Naive B cell (primary cell): ENCODE measurements at regions not wholly inside any gene's neighbourhood (a gene's known extent, or its start where the extent isn't known, plus 50 kb on each side); places are given as distances from the start of the nearest gene placed in this dataset.

ENCODE experiments used
- ATAC-seq, 2 donors: fragments of 150-1000 bp; cut with Tn5 transposase; 2 replicates each; pipeline ENCODE4 v1.10.0; 2021; ENCODE audit warnings: low read depth in 2 of 2, mild to moderate bottlenecking in 2 of 2, moderate library complexity in 2 of 2
- DNase-seq: peaks from one replicate; pipeline ENCODE4 v3.0.0; 2022
- H3K27ac Mint-ChIP-seq, 6 donors: one replicate each; pipeline ENCODE4 v1.8.0; 2020 to 2022; ENCODE audit warnings: mild to moderate bottlenecking in 6 of 6, mixed read lengths in 6 of 6, moderate library complexity in 5 of 6, inconsistent platforms in 2 of 6
- H3K27me3 Mint-ChIP-seq, 3 donors: one replicate each; pipeline ENCODE4 v1.8.0; 2021 to 2022; ENCODE audit warnings: mixed read lengths in 3 of 3, mild to moderate bottlenecking in 1 of 3
- H3K36me3 Mint-ChIP-seq, 2 donors: one replicate each; pipeline ENCODE4 v1.8.0; 2020 to 2022; ENCODE audit warnings: mixed read lengths in 2 of 2, inconsistent platforms in 1 of 2, mild to moderate bottlenecking in 1 of 2
- H3K4me1 Mint-ChIP-seq, 3 donors: one replicate each; pipeline ENCODE4 v1.8.0; 2020 to 2022; ENCODE audit warnings: mixed read lengths in 3 of 3, inconsistent platforms in 1 of 3, mild to moderate bottlenecking in 1 of 3, moderate library complexity in 1 of 3
- H3K4me3 Mint-ChIP-seq, 8 donors: one replicate each; pipeline ENCODE4 v1.8.0; 2020 to 2022; ENCODE audit warnings: mild to moderate bottlenecking in 8 of 8, mixed read lengths in 8 of 8, moderate library complexity in 8 of 8, inconsistent platforms in 2 of 8
- H3K9me3 Mint-ChIP-seq, 7 donors: one replicate each; pipeline ENCODE4 v1.8.0; 2020 to 2022; ENCODE audit warnings: mixed read lengths in 7 of 7, mild to moderate bottlenecking in 5 of 7, inconsistent platforms in 2 of 7, moderate library complexity in 1 of 7

DNA sequence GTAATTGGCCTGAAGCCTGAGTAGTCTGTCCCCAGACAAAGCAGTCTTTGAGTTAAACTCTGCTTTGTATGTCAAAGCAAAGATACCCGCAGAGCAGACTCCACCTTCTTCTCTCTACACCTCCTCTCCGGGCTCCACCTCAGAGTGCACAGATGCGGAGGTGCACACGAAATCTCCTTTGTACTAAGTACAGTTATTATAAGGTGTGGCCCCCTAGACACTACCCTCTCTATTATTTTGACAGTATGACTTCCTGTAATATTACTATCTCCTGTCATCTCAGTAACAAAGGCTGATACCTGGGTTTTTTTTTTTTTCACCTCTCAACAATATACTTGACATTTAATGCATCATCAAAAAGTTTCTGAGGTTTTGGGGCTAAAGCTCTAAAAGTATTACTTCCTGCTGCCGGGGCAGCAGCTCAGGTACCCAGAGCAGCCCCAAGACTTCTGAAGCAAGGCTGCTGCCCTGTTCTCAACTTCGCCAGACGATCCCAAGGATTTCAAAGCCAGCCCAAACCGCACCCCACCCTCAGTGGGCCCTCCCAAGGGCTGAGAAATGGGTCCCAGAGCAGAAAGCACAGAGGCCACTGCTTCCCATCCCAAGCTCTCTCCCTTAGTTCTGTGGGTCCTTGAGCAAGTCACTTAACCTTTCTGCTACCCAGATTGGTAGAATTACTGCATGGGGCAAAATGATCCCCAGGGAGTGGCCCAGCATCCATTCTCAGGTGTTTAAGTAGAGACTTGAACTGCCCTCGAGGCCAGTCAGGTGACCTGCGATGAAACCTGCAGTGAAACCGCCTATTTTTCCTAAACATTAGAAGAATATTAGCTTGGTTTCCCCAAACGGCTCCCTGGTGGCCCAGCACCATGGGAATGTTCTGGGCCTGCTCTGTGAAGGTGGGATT, 180.6 kb downstream of the FOXO1 start:
- Mint-ChIP-seq H3K27me3 (peaks cover 0 to 13% (median 8%) of the 10 kb centered on the region in 3 donors), H3K4me1 (peaks cover 37 to 72% (median 58%) of the 10 kb centered on the region in 3 donors), H3K4me3 (peak overlapping the region in 4 of 8 donors; percentile 4 to 51 (median 38)), H3K27ac (peak overlapping the region in 3 of 6 donors; percentile 1 to 96 (median 47)), H3K9me3 (no peaks in the 10 kb centered on the region), H3K36me3 (no peaks in the 10 kb centered on the region)
- DNase-seq: peak; percentile 42
- peak; percentile 47 to 50 for ATAC-seq

GRCh38 chr13:40486518-40487163, 179.8 kb downstream of the FOXO1 start:
- no peaks in the 10 kb centered on the region for H3K9me3 Mint-ChIP-seq
- peak overlapping the region in 1 of 8 donors; percentile 45 for H3K4me3 Mint-ChIP-seq
- peaks cover 34 to 69% (median 55%) of the 10 kb centered on the region in 3 donors for H3K4me1 Mint-ChIP-seq
- DNase-seq (no peak), ATAC-seq (no peak)
- H3K27me3 Mint-ChIP-seq: peaks cover 0 to 13% (median 8%) of the 10 kb centered on the region in 3 donors
- H3K36me3 Mint-ChIP-seq: no peaks in the 10 kb centered on the region
- peak overlapping the region in 2 of 6 donors; percentile 47 to 80 for H3K27ac Mint-ChIP-seq

- Mint-ChIP-seq H3K36me3 (no peaks in the 10 kb centered on the region), H3K9me3 (no peaks in the 10 kb centered on the region), H3K27me3 (peaks cover 0 to 12% (median 6%) of the 10 kb centered on the region in 3 donors), H3K4me1 (peaks cover 44 to 68% (median 58%) of the 10 kb centered on the region in 3 donors), H3K4me3 (no peak overlapping the region), H3K27ac (peak overlapping the region in 1 of 6 donors; percentile 38)
- no peak for DNase-seq
- no peak for ATAC-seq
Observed at GRCh38 chr13:40488869-40489391, 177.5 kb downstream of the FOXO1 start.

DNA sequence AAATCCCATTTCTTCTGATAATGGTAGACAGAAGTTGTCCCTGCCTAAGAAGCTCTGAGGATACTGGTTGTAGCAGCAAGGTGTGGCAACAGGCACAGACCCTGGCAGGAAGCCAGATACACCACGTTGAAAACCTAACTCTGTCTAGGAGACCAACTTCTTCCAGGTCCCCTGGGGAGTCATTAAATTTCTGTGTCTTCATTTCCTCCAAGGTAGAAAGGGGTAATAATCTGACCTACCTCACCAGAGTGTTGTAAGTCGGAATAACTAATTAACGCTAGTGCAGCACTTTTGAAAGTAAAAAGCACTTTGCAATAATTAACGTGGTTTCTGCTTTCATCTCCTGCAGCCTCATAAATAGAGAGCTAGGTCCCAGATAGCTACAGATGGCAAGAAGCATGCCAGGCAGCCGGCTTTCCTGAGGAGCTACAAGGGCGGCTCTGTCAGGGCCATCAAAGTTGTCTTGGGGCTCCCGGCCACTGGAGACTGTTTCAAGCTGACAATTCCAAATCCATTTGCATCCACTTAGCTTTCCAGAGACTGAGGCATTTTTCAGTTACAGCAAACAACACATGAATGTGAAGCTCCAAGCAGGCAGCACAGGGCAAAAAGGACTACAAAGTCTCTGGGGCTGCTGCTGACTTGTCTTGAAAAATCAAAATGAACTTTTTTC, 176.2 kb downstream of the FOXO1 start:
- DNase-seq (no peak), ATAC-seq (no peak)
- peaks cover 45 to 68% (median 60%) of the 10 kb centered on the region in 3 donors for H3K4me1 Mint-ChIP-seq
- H3K36me3 Mint-ChIP-seq: no peaks in the 10 kb centered on the region
- peaks cover 0 to 5% (median 0%) of the 10 kb centered on the region in 3 donors for H3K27me3 Mint-ChIP-seq
- H3K27ac Mint-ChIP-seq: peak overlapping the region in 1 of 6 donors; percentile 52
- H3K4me3 Mint-ChIP-seq: peak overlapping the region in 1 of 8 donors; percentile 2
- no peaks in the 10 kb centered on the region for H3K9me3 Mint-ChIP-seq

DNA sequence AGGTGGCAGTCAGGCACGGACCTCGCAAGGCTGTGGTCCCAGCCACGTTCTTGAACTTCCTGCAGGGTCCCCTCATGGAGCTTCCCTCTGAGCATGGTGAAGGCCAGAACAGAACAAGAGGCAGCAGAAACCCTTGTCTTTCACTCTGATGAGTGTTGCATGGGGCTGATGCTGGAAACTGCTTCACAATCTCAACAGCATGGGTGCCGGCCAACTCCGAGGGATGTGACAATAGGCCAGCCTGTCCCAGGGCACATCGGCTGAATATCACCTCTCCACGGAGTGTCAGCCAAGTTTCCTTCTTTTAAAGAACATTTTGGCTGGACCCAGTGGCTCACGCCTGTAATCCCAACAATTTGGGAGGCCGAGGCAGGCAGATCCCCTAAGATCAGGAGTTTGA, 173.9 kb downstream of the FOXO1 start:
- Mint-ChIP-seq H3K9me3 (no peaks in the 10 kb centered on the region), H3K4me3 (peak overlapping the region in 1 of 8 donors; percentile 47), H3K36me3 (no peaks in the 10 kb centered on the region), H3K27ac (peak overlapping the region in 2 of 6 donors; percentile 51 to 93), H3K27me3 (no peaks in the 10 kb centered on the region), H3K4me1 (peaks cover 54 to 72% (median 70%) of the 10 kb centered on the region in 3 donors)
- ATAC-seq (no peak), DNase-seq (no peak)

DNA sequence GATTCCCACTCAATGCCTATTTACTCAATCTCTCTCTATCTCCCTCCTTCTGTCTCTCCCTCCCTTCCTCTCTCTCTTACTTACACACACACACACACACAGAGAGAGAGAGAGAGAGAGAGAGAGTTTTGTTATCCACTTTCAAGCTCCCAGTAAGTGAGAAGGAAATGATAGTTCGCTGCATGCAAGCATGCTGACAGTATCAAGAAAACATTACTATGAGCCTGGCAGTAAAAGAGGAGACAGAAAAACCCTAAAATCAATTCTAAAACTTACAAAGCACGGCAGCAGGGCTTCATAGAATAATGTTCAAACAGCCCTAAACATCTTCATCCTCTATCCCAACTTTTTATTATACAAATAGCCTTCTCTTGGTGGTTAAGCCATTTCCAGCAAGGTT, 171.9 kb downstream of the FOXO1 start:
- Mint-ChIP-seq H3K4me1 (peaks cover 63 to 80% (median 76%) of the 10 kb centered on the region in 3 donors), H3K36me3 (peaks cover 0 to 10% of the 10 kb centered on the region in 2 donors), H3K4me3 (peak overlapping the region; percentile 75 to 98 (median 84)), H3K27ac (peak overlapping the region; percentile 91 to 97 (median 92)), H3K9me3 (no peaks in the 10 kb centered on the region), H3K27me3 (no peaks in the 10 kb centered on the region)
- ATAC-seq: peak; percentile 58 to 65
- no peak for DNase-seq

GRCh38 chr13:40494946-40495620, 171.4 kb downstream of the FOXO1 start:
- Mint-ChIP-seq H3K27me3 (no peaks in the 10 kb centered on the region), H3K27ac (peak overlapping the region; percentile 91 to 97 (median 92)), H3K4me1 (peaks cover 57 to 74% (median 71%) of the 10 kb centered on the region in 3 donors), H3K9me3 (no peaks in the 10 kb centered on the region), H3K36me3 (peaks cover 0 to 10% of the 10 kb centered on the region in 2 donors), H3K4me3 (peak overlapping the region; percentile 75 to 98 (median 84))
- DNase-seq (no peak), ATAC-seq (peak; percentile 66 to 69)

DNA sequence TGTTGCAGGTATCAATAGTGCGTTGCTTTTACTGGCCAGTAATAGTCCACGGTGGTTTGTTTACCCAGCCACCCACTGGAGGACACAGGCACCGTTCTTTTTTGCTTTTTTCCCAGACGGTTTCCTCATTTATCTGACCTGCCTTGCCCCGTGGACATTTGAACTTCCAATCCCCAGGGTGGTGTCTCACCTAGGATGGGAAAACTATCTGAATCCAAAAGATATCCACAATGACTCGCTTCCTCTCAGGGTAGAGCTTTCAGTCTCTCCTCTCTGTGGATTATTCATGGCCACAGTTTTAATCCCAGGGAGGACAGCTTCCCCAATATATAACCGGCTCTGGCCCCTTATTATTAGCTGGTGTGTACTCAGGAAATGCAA, 170.8 kb downstream of the FOXO1 start:
- Mint-ChIP-seq H3K36me3 (peaks cover 0 to 10% of the 10 kb centered on the region in 2 donors), H3K27me3 (no peaks in the 10 kb centered on the region), H3K27ac (peak overlapping the region in 2 of 6 donors; percentile 92), H3K4me3 (peak overlapping the region in 7 of 8 donors; percentile 64 to 98 (median 87)), H3K9me3 (no peaks in the 10 kb centered on the region), H3K4me1 (peaks cover 56 to 72% (median 70%) of the 10 kb centered on the region in 3 donors)
- no peak for ATAC-seq
- no peak for DNase-seq

DNA sequence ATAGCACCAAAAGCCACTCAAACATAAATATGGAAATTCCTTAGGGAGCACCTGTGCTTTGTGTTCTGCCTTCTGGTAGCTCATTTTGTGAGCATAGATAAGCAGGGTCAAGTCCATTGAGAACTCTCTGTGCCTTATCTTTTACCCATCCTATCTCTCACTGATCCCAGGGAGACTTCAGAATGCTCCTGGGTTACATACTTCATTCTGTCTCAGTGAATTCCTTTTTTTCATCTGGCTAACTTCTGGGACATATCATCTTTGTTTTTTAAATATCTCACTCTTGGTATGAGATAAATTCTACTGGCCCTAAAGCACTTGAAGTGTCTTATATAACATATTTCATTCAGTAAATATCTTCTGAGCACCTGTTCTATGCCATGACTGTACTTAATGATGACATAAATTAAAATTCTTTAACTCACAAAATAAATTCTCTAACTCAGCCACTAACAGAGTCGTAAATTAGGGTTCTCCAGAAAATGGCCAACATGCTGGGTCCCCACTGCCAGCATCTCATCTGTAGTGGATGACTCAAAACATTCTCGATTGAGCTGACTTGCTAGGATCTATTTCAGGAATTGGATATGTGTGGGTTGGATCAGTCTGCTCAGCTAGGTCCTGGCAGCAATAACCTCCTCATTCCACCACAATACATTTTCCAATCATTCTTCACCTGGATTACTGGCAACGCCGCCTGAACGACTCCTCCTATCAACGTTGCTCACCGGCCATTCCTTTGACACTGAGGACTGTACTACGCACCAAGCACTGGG, 170.2 kb downstream of the FOXO1 start:
- Mint-ChIP-seq H3K27me3 (no peaks in the 10 kb centered on the region), H3K36me3 (peaks cover 0 to 10% of the 10 kb centered on the region in 2 donors), H3K27ac (peak overlapping the region in 5 of 6 donors; percentile 5 to 92 (median 49)), H3K4me3 (peak overlapping the region; percentile 49 to 98 (median 78)), H3K4me1 (peaks cover 56 to 71% (median 70%) of the 10 kb centered on the region in 3 donors), H3K9me3 (no peaks in the 10 kb centered on the region)
- DNase-seq: no peak
- ATAC-seq: no peak

DNA sequence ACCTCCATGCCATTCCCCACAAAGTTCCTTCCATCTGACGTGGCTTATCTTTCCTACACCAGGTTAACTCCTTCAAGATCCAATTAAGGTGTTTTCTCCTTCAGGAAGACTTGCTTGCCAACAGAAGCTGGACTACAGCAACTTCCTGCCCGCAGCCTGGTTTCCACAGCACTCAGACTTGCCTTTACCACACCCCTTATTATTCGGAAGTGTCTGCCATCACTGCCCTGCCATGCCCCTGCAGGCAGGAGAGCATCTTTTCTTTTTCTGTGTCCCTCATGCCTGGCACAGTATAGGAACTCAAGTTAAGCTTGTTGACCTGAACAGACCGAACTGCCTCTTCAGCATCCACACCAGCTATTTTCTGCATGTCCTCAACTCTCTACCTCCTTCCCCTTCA, 168.0 kb downstream of the FOXO1 start:
- Mint-ChIP-seq H3K4me1 (peaks cover 48 to 55% (median 48%) of the 10 kb centered on the region in 3 donors), H3K4me3 (no peak overlapping the region), H3K9me3 (no peaks in the 10 kb centered on the region), H3K36me3 (peaks cover 0 to 10% of the 10 kb centered on the region in 2 donors), H3K27me3 (no peaks in the 10 kb centered on the region), H3K27ac (peak overlapping the region in 1 of 6 donors; percentile 23)
- ATAC-seq: no peak
- no peak for DNase-seq

GRCh38 chr13:40502236-40502635, 164.2 kb downstream of the FOXO1 start:
- H3K4me1 Mint-ChIP-seq: peaks cover 20 to 41% (median 26%) of the 10 kb centered on the region in 3 donors
- no peak overlapping the region for H3K4me3 Mint-ChIP-seq
- DNase-seq: no peak
- peaks cover 0 to 2% (median 0%) of the 10 kb centered on the region in 7 donors for H3K9me3 Mint-ChIP-seq
- H3K27ac Mint-ChIP-seq: no peak overlapping the region
- ATAC-seq: no peak
- no peaks in the 10 kb centered on the region for H3K27me3 Mint-ChIP-seq
- H3K36me3 Mint-ChIP-seq: peaks cover 2 to 10% of the 10 kb centered on the region in 2 donors

DNA sequence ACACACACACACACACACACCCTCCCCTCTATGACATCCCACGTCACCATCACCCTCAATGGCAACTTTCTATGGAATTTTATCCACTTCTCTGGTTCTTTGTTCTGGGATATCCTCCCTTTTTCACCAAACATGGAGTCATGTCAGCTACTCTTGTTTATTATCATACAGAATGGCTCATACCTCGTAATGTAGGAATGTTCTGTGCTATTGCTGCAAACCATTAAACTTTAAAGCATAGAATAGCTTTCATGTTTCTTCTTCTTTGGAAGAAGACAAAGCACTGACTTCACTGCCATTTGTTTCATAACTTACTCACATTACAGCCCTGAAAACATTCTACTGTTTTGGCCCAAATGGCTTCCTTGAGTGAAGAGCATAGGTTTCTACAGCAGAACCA, 163.4 kb downstream of the FOXO1 start:
- H3K4me3 Mint-ChIP-seq: no peak overlapping the region
- H3K27ac Mint-ChIP-seq: peak overlapping the region in 1 of 6 donors; percentile 9
- H3K36me3 Mint-ChIP-seq: peaks cover 4 to 6% of the 10 kb centered on the region in 2 donors
- no peak for DNase-seq
- peaks cover 0 to 2% (median 0%) of the 10 kb centered on the region in 7 donors for H3K9me3 Mint-ChIP-seq
- no peaks in the 10 kb centered on the region for H3K27me3 Mint-ChIP-seq
- no peak for ATAC-seq
- peaks cover 14 to 34% (median 24%) of the 10 kb centered on the region in 3 donors for H3K4me1 Mint-ChIP-seq
